GOT3 (cell line): ENCODE measurements at regions not wholly inside any gene's neighbourhood (a gene's known extent, or its start where the extent isn't known, plus 50 kb on each side); places are given as distances from the start of the nearest gene placed in this dataset.

Source experiments
- DNase-seq: peaks from one replicate; lab custom pipeline; 2025; ENCODE audit warnings: mixed read lengths; lab: John Stamatoyannopoulos, UW

GRCh38 chr5:96072138-96072790, 110.6 kb upstream of the ELL2 start:
- DNase-seq, result no peak

- no peak for DNase-seq
Observed at GRCh38 chr5:96070622-96071225, 109.1 kb upstream of the ELL2 start.

- no peak for DNase-seq
Observed at GRCh38 chr5:96067894-96068614, 106.4 kb upstream of the ELL2 start.

- no peak for DNase-seq
Observed at GRCh38 chr5:96067251-96067650, 105.6 kb upstream of the ELL2 start.

- no peak for DNase-seq
Observed at GRCh38 chr5:96066386-96066719, 104.7 kb upstream of the ELL2 start.

- DNase-seq, result no peak
Observed at GRCh38 chr5:96065685-96066385, 104.2 kb upstream of the ELL2 start.

GRCh38 chr5:96064877-96065276, 103.2 kb upstream of the ELL2 start:
- no peak for DNase-seq

GRCh38 chr5:96062836-96063235, 101.2 kb upstream of the ELL2 start:
- DNase-seq, result no peak

- DNase-seq, result no peak
Observed at GRCh38 chr5:96058084-96058483, 96.4 kb upstream of the ELL2 start.

- DNase-seq, result no peak
Observed at GRCh38 chr5:96054311-96055030, 92.8 kb upstream of the ELL2 start.

- DNase-seq, result no peak
Observed at GRCh38 chr5:96053063-96053735, 91.5 kb upstream of the ELL2 start.

- no peak for DNase-seq
Observed at GRCh38 chr5:96052374-96052773, 90.7 kb upstream of the ELL2 start.

GRCh38 chr5:96051401-96051830, 89.8 kb upstream of the ELL2 start:
- DNase-seq, result no peak

- no peak for DNase-seq
Observed at GRCh38 chr5:96050273-96050880, 88.7 kb upstream of the ELL2 start.

GRCh38 chr5:96049398-96050272, 88.0 kb upstream of the ELL2 start:
- no peak for DNase-seq

GRCh38 chr5:96048763-96049162, 87.1 kb upstream of the ELL2 start:
- DNase-seq, result no peak

GRCh38 chr5:96045888-96046287, 84.2 kb upstream of the ELL2 start:
- DNase-seq, result no peak

GRCh38 chr5:96043446-96043845, 81.8 kb upstream of the ELL2 start:
- no peak for DNase-seq

GRCh38 chr5:96037128-96037527, 75.5 kb upstream of the ELL2 start:
- DNase-seq, result no peak

- no peak for DNase-seq
Observed at GRCh38 chr5:96036301-96036700, 74.7 kb upstream of the ELL2 start.
